ENCODE measurements at regions not wholly inside any gene's neighbourhood (a gene's known extent, or its start where the extent isn't known, plus 50 kb on each side); places are given as distances from the start of the nearest gene placed in this dataset.

DNA sequence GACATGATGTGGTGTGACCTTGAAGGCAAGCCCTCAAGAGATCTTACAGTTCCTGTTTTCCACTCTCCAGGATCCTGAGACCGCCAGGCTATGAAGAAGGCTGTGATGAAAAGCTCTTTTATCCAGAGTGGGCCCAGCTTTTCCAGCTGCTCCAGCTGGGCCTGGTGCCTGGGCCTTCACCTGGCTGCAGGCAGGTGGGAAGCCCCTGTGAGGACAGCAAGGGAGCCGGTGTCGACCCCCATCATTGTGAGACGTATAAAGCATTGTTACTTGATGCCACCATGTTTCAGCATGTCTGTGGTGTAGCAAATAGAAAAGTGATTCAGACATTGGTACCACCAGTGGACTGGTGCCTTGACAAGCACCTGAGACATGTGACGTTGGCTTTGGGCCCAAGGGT, 190.2 kb downstream of the KIF26A start:
- no peaks in the 10 kb centered on the region for H3K79me2 ChIP-seq (ENCODE audit: insufficient read depth, low read length)
- BruUV-seq (replicated peaks) = no TSS peak
- intact Hi-C loops (cut with micrococcal nuclease) = no loop called here
- no peak overlapping the region for H3K4me3 ChIP-seq (replicated peaks in 1 of 2; ENCODE audit: low read depth in 1 of 2, low read length in 2 of 2)
- no peak overlapping the region for H2AFZ ChIP-seq (ENCODE audit: low read depth, low read length, poor library complexity, severe bottlenecking)
- H4K20me1 ChIP-seq (ENCODE audit: insufficient read depth) = no peaks in the 10 kb centered on the region
- H3K9ac ChIP-seq (ENCODE audit: low read length) = no peak overlapping the region
- no peak for DNase-seq (ENCODE audit: low read depth, low spot score)
- POLR2A ChIA-PET = no interaction called here
- H3K27ac ChIP-seq (ENCODE audit: low read depth, low read length) = no peak overlapping the region
- no peaks in the 10 kb centered on the region for H3K27me3 ChIP-seq (ENCODE audit: insufficient read depth, low read length)
- no peak for TF ChIP-seq RAD21 (IDR thresholded peaks at IDR 0.05; ENCODE audit: low read depth)
- no peak for TF ChIP-seq ZFX (IDR thresholded peaks at IDR 0.05)
- no peak for TF ChIP-seq SIN3A (IDR thresholded peaks at IDR 0.05; ENCODE audit: low read depth)
- TF ChIP-seq SP1 (IDR thresholded peaks at IDR 0.05; ENCODE audit: low read depth) = no peak
- no peak for TF ChIP-seq TCF7L2 (IDR thresholded peaks at IDR 0.05; ENCODE audit: borderline replicate concordance, extremely low read depth, insufficient read depth, insufficient read length)
- TF ChIP-seq, protein P1, sequence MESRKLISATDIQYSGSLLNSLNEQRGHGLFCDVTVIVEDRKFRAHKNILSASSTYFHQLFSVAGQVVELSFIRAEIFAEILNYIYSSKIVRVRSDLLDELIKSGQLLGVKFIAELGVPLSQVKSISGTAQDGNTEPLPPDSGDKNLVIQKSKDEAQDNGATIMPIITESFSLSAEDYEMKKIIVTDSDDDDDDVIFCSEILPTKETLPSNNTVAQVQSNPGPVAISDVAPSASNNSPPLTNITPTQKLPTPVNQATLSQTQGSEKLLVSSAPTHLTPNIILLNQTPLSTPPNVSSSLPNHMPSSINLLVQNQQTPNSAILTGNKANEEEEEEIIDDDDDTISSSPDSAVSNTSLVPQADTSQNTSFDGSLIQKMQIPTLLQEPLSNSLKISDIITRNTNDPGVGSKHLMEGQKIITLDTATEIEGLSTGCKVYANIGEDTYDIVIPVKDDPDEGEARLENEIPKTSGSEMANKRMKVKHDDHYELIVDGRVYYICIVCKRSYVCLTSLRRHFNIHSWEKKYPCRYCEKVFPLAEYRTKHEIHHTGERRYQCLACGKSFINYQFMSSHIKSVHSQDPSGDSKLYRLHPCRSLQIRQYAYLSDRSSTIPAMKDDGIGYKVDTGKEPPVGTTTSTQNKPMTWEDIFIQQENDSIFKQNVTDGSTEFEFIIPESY (IDR thresholded peaks at IDR 0.05; ENCODE audit: extremely low read depth, insufficient replicate concordance, low read length) = no peak
- TF ChIP-seq EZH2 (IDR thresholded peaks at IDR 0.05) = no peak
- TF ChIP-seq POLR2AphosphoS5 (IDR thresholded peaks at IDR 0.05; ENCODE audit: low read depth, low read length) = no peak
- TF ChIP-seq ATF3 (IDR thresholded peaks at IDR 0.05) = no peak
- TF ChIP-seq SRF (IDR thresholded peaks at IDR 0.05; ENCODE audit: low read depth) = no peak
- no peak for TF ChIP-seq CBX3 (IDR thresholded peaks at IDR 0.05; ENCODE audit: low read depth)
- no peak for TF ChIP-seq ELF1 (IDR thresholded peaks at IDR 0.05; ENCODE audit: borderline replicate concordance, low read depth)
- no peak for TF ChIP-seq FOSL1 (IDR thresholded peaks at IDR 0.05; ENCODE audit: low read depth)
- TF ChIP-seq REST (IDR thresholded peaks at IDR 0.05; ENCODE audit: low read depth) = no peak
- no peak for TF ChIP-seq JUND (IDR thresholded peaks at IDR 0.05)
- TF ChIP-seq, protein P2, sequence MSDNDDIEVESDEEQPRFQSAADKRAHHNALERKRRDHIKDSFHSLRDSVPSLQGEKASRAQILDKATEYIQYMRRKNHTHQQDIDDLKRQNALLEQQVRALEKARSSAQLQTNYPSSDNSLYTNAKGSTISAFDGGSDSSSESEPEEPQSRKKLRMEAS (IDR thresholded peaks at IDR 0.05) = no peak
- TF ChIP-seq EGR1 (IDR thresholded peaks at IDR 0.05; ENCODE audit: low read depth) = no peak
- RAD21 ChIA-PET (ENCODE audit: low non-redundant PET in 1 of 2, low total read pairs in 2 of 2, uncharacterized antibody in 2 of 2, unreplicated experiment in 2 of 2) = no interaction called here
- no peak overlapping the region for H3K4me2 ChIP-seq (ENCODE audit: low read length)
- H3K36me3 ChIP-seq (ENCODE audit: control insufficient read depth in 1 of 2, insufficient read depth in 2 of 2, low read length in 2 of 2) = no peaks in the 10 kb centered on the region
- ATAC-seq = no peak
- no peaks in the 10 kb centered on the region for H3K4me1 ChIP-seq (ENCODE audit: control insufficient read depth in 1 of 2, insufficient read depth in 2 of 2, low read length in 2 of 2)
- H3K9me3 ChIP-seq (ENCODE audit: control insufficient read depth in 1 of 2, insufficient read depth in 1 of 2, low read depth in 1 of 2, low read length in 2 of 2) = peaks cover 0 to 8% of the 10 kb centered on the region in 2 experiments; a peak in 1 of 4 replicates
- no peaks in the 10 kb centered on the region for H3K9me2 ChIP-seq (ENCODE audit: insufficient read depth)
- CTCF ChIA-PET = interaction anchor here (1.2 kb wide), 1 partner anchor 13 kb away, joined by 5 read pairs; no protein-coding TSS in a partner anchor
